Esophagus squamous epithelium (tissue), 4 donors: ENCODE measurements at regions not wholly inside any gene's neighbourhood (a gene's known extent, or its start where the extent isn't known, plus 50 kb on each side); places are given as distances from the start of the nearest gene placed in this dataset.

ENCODE experiments used
- POLR2A ChIP-seq, 4 donors: fragments of 450-650 bp; IDR thresholded peaks; one replicate each; pipeline ENCODE4 v1.6.1; 2017; ENCODE audit warnings: antibody characterized with exemption in 4 of 4, mild to moderate bottlenecking in 4 of 4, moderate library complexity in 3 of 4
- TF ChIP-seq, protein P1 (sequence below), 6 experiments: fragments of 450-650 bp in 4 of 6; fragments of 200-600 bp in 2 of 6; sonication (generic) in 2 of 6; IDR thresholded peaks; one replicate each; pipeline ENCODE4 v1.5.1; 2016 to 2019; ENCODE audit warnings: antibody characterized with exemption in 6 of 6, mild to moderate bottlenecking in 4 of 6, moderate library complexity in 4 of 6

DNA sequence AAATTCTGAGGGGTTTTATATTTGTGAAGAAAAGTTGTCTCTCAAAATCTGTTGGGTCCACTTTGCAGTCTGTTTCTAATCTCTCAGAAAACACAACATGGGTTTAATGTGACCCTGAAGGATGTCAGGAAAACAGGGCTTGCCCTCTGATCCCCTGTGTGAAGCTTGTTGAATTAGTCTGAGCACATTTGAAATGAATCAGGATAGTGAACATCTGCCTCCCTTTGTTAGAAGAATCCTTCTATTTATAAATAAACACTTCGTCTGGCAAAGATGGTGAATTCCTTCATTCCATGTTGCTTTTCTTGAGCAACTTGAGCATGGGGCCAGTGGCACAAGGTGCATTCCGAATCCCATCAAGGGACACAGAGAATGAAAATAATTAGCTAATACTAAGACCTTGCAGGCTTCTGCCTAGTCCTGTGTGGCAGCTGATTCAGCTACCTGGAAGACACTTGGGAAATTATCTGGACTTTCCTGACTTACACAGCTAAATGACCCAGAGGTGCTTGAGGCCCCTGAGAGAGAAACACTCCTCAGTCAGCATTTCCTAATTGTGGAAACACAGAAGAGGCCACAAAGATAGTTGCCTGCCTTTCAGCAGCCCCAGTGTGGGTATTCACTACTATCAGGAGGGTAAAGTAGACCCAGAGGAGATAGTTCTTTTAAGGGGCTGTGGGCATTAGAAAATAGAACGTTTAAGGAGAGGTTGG is 305.5 kb downstream of the C7orf25 start:
- TF ChIP-seq POLR2A (IDR thresholded peaks at IDR 0.05) = no peak
- TF ChIP-seq, protein P1, sequence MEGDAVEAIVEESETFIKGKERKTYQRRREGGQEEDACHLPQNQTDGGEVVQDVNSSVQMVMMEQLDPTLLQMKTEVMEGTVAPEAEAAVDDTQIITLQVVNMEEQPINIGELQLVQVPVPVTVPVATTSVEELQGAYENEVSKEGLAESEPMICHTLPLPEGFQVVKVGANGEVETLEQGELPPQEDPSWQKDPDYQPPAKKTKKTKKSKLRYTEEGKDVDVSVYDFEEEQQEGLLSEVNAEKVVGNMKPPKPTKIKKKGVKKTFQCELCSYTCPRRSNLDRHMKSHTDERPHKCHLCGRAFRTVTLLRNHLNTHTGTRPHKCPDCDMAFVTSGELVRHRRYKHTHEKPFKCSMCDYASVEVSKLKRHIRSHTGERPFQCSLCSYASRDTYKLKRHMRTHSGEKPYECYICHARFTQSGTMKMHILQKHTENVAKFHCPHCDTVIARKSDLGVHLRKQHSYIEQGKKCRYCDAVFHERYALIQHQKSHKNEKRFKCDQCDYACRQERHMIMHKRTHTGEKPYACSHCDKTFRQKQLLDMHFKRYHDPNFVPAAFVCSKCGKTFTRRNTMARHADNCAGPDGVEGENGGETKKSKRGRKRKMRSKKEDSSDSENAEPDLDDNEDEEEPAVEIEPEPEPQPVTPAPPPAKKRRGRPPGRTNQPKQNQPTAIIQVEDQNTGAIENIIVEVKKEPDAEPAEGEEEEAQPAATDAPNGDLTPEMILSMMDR (IDR thresholded peaks at IDR 0.05) = no peak
